ENCODE measurements at regions not wholly inside any gene's neighbourhood (a gene's known extent, or its start where the extent isn't known, plus 50 kb on each side); places are given as distances from the start of the nearest gene placed in this dataset.
A peak's percentile ranks its signal among the peaks of the same experiment; 100 is the strongest.

- Histone ChIP-seq H3K27ac (no peak overlapping the region), H3K4me3 (no peak overlapping the region), H3K36me3 (no peaks in the 10 kb centered on the region), H3K9me3 (no peaks in the 10 kb centered on the region), H3K27me3 (no peaks in the 10 kb centered on the region), H3K4me1 (no peaks in the 10 kb centered on the region)
- TF ChIP-seq CTCF (IDR thresholded peaks at IDR 0.05): no peak
- no peak for DNase-seq (ENCODE audit: low spot score)
Observed at GRCh38 chr14:101189266-101189665, 285.7 kb upstream of the RTL1 start.

- Histone ChIP-seq H3K27me3 (no peaks in the 10 kb centered on the region), H3K4me3 (no peak overlapping the region), H3K9me3 (no peaks in the 10 kb centered on the region), H3K36me3 (no peaks in the 10 kb centered on the region), H3K4me1 (no peaks in the 10 kb centered on the region), H3K27ac (no peak overlapping the region)
- DNase-seq (ENCODE audit: low spot score): peak; percentile 7
- TF ChIP-seq CTCF (IDR thresholded peaks at IDR 0.05): no peak
Observed at GRCh38 chr14:101189962-101190560, 286.5 kb upstream of the RTL1 start.

GRCh38 chr14:101191101-101191720, 287.7 kb upstream of the RTL1 start:
- TF ChIP-seq CTCF (IDR thresholded peaks at IDR 0.05): no peak
- no peaks in the 10 kb centered on the region for H3K27me3 ChIP-seq
- no peaks in the 10 kb centered on the region for H3K9me3 ChIP-seq
- no peak overlapping the region for H3K4me3 ChIP-seq
- H3K4me1 ChIP-seq: no peaks in the 10 kb centered on the region
- peak; percentile 34 for DNase-seq (ENCODE audit: low spot score)
- no peak overlapping the region for H3K27ac ChIP-seq
- no peaks in the 10 kb centered on the region for H3K36me3 ChIP-seq

GRCh38 chr14:101191721-101192660, 288.5 kb upstream of the RTL1 start:
- Histone ChIP-seq H3K4me3 (no peak overlapping the region), H3K9me3 (no peaks in the 10 kb centered on the region), H3K27me3 (no peaks in the 10 kb centered on the region), H3K36me3 (no peaks in the 10 kb centered on the region), H3K27ac (no peak overlapping the region), H3K4me1 (no peaks in the 10 kb centered on the region)
- DNase-seq (ENCODE audit: low spot score): peak; percentile 32
- no peak for TF ChIP-seq CTCF (IDR thresholded peaks at IDR 0.05)

- Histone ChIP-seq H3K4me3 (no peak overlapping the region), H3K36me3 (no peaks in the 10 kb centered on the region), H3K4me1 (no peaks in the 10 kb centered on the region), H3K27me3 (no peaks in the 10 kb centered on the region), H3K27ac (no peak overlapping the region), H3K9me3 (no peaks in the 10 kb centered on the region)
- peak; percentile 42 for DNase-seq (ENCODE audit: low spot score)
- no peak for TF ChIP-seq CTCF (IDR thresholded peaks at IDR 0.05)
Observed at GRCh38 chr14:101192661-101193000, 289.1 kb upstream of the RTL1 start.

All from right atrium auricular region (tissue), 2 donors.